ENCODE measurements at regions not wholly inside any gene's neighbourhood (a gene's known extent, or its start where the extent isn't known, plus 50 kb on each side); places are given as distances from the start of the nearest gene placed in this dataset.

DNA sequence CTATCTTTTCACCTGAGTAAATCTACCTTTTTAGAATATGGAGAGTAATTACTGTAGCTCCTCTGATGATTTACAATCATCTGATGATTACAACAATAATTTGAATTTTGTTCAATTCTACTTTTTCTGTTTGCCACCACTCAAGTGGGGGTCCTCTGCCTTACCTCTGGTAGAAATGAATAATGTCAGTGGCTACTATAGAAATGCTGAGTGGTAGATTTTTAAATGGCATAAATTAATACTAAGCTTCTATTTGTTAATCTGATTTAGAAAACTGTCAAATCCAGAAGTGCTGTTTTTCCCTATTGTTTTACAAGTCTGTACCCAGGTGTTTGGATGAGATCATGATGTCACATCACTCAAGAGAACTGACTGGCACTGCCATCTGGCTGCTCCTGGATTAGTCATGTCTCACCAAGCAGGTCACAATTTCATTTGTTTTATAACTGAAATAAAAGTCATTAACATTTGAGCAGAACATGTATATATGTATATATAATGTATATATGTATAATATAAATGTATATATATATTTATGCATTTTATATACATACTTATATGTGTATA lies 494.8 kb downstream of the TBC1D4 start:
- ChIA-PET POLR2A (no interaction called here), CTCF (no interaction called here)
- Histone ChIP-seq H3K27ac (ENCODE audit: low read depth in 2 of 2, low read length in 1 of 2) (no peak overlapping the region), H3K4me3 (ENCODE audit: low read depth in 2 of 2, low read length in 1 of 2) (no peak overlapping the region), H3K4me2 (no peak overlapping the region), H3K79me2 (ENCODE audit: insufficient read depth) (no peaks in the 10 kb centered on the region), H3K9ac (no peak overlapping the region), H3F3A (replicated peaks; ENCODE audit: insufficient read depth) (no peaks in the 10 kb centered on the region), H3K36me3 (replicated peaks in 1 of 2; ENCODE audit: control insufficient read depth in 1 of 2, insufficient read depth in 2 of 2, low read length in 1 of 2) (no peaks in the 10 kb centered on the region), H4K20me1 (ENCODE audit: insufficient read depth) (no peaks in the 10 kb centered on the region), H2AFZ (ENCODE audit: low read depth) (no peak overlapping the region), H3K4me1 (ENCODE audit: control insufficient read depth in 1 of 2, insufficient read depth in 2 of 2, low read depth in 1 of 2, low read length in 1 of 2) (no peaks in the 10 kb centered on the region), H3K27me3 (ENCODE audit: insufficient read depth) (no peaks in the 10 kb centered on the region), H3K9me2 (no peaks in the 10 kb centered on the region), H3K9me3 (no peaks in the 10 kb centered on the region)
- TF ChIP-seq TCF12 (IDR thresholded peaks at IDR 0.05): no peak
- no peak for TF ChIP-seq CHD2 (IDR thresholded peaks at IDR 0.05; ENCODE audit: low read length, partially characterized antibody)
- TF ChIP-seq, protein P1, sequence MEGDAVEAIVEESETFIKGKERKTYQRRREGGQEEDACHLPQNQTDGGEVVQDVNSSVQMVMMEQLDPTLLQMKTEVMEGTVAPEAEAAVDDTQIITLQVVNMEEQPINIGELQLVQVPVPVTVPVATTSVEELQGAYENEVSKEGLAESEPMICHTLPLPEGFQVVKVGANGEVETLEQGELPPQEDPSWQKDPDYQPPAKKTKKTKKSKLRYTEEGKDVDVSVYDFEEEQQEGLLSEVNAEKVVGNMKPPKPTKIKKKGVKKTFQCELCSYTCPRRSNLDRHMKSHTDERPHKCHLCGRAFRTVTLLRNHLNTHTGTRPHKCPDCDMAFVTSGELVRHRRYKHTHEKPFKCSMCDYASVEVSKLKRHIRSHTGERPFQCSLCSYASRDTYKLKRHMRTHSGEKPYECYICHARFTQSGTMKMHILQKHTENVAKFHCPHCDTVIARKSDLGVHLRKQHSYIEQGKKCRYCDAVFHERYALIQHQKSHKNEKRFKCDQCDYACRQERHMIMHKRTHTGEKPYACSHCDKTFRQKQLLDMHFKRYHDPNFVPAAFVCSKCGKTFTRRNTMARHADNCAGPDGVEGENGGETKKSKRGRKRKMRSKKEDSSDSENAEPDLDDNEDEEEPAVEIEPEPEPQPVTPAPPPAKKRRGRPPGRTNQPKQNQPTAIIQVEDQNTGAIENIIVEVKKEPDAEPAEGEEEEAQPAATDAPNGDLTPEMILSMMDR (IDR thresholded peaks at IDR 0.05): no peak
- TF ChIP-seq RFX5 (IDR thresholded peaks at IDR 0.05; ENCODE audit: low read length): no peak
- no peak for TF ChIP-seq NFIC (IDR thresholded peaks at IDR 0.05; ENCODE audit: borderline replicate concordance)
- no peak for TF ChIP-seq TEAD4 (IDR thresholded peaks at IDR 0.05; ENCODE audit: borderline replicate concordance, insufficient read depth)
- TF ChIP-seq MEF2A (IDR thresholded peaks at IDR 0.05; ENCODE audit: borderline replicate concordance, low read depth): no peak
- no peak for TF ChIP-seq FOXM1 (IDR thresholded peaks at IDR 0.05; ENCODE audit: low read depth)
- no peak for TF ChIP-seq GABPA (IDR thresholded peaks at IDR 0.05; ENCODE audit: low read depth)
- no peak for TF ChIP-seq NRF1 (IDR thresholded peaks at IDR 0.05; ENCODE audit: low read depth, low read length)
- no peak for DNase-seq

DNA sequence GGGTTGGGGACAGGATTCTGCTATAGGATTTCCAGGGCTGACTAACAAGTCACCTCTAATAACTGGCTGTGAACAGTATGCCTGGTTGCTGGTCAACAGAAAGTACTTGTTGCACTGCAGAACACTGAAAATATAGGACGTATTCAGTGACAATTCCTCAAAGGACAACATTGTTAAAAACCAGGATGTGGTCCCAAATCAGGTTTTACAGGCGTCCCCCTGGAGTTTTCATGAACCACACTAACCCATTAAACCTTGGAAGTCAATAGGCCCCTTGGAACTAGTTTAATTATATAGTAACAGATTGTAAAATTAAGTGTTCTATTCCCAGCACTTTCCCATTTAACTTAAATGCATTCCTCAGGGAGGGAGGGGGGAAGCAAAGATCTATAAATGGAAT lies 495.4 kb downstream of the TBC1D4 start:
- H3K27ac ChIP-seq (ENCODE audit: low read depth in 2 of 2, low read length in 1 of 2): no peak overlapping the region
- WGBS (ENCODE audit: low lambda C conversion rate): 25% methylated on average over 2 of the region's 2 CpGs
- H4K20me1 ChIP-seq (ENCODE audit: insufficient read depth): no peaks in the 10 kb centered on the region
- H3K9me3 ChIP-seq: no peaks in the 10 kb centered on the region
- no peaks in the 10 kb centered on the region for H3K9me2 ChIP-seq
- no peak overlapping the region for H2AFZ ChIP-seq (ENCODE audit: low read depth)
- no peak overlapping the region for H3K4me3 ChIP-seq (ENCODE audit: low read depth in 2 of 2, low read length in 1 of 2)
- no peaks in the 10 kb centered on the region for H3K4me1 ChIP-seq (ENCODE audit: control insufficient read depth in 1 of 2, insufficient read depth in 2 of 2, low read depth in 1 of 2, low read length in 1 of 2)
- H3K9ac ChIP-seq: no peak overlapping the region
- DNase-seq: no peak
- H3K36me3 ChIP-seq (replicated peaks in 1 of 2; ENCODE audit: control insufficient read depth in 1 of 2, insufficient read depth in 2 of 2, low read length in 1 of 2): no peaks in the 10 kb centered on the region
- no peak overlapping the region for H3K4me2 ChIP-seq
- POLR2A ChIA-PET: no interaction called here
- H3F3A ChIP-seq (replicated peaks; ENCODE audit: insufficient read depth): no peaks in the 10 kb centered on the region
- no peaks in the 10 kb centered on the region for H3K79me2 ChIP-seq (ENCODE audit: insufficient read depth)
- H3K27me3 ChIP-seq (ENCODE audit: insufficient read depth): no peaks in the 10 kb centered on the region
- CTCF ChIA-PET: no interaction called here
- TF ChIP-seq, protein P2, sequence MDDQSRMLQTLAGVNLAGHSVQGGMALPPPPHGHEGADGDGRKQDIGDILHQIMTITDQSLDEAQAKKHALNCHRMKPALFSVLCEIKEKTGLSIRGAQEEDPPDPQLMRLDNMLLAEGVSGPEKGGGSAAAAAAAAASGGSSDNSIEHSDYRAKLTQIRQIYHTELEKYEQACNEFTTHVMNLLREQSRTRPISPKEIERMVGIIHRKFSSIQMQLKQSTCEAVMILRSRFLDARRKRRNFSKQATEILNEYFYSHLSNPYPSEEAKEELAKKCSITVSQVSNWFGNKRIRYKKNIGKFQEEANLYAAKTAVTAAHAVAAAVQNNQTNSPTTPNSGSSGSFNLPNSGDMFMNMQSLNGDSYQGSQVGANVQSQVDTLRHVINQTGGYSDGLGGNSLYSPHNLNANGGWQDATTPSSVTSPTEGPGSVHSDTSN (IDR thresholded peaks at IDR 0.05): no peak
- TF ChIP-seq ELF1 (IDR thresholded peaks at IDR 0.05): no peak
- TF ChIP-seq NRF1 (IDR thresholded peaks at IDR 0.05; ENCODE audit: low read depth, low read length): no peak
- no peak for TF ChIP-seq SMC3 (IDR thresholded peaks at IDR 0.05; ENCODE audit: low read depth, low read length)
- TF ChIP-seq FOSL2 (IDR thresholded peaks at IDR 0.05; ENCODE audit: borderline replicate concordance, low read depth): no peak
- TF ChIP-seq GABPA (IDR thresholded peaks at IDR 0.05; ENCODE audit: low read depth): no peak
- no peak for TF ChIP-seq TEAD4 (IDR thresholded peaks at IDR 0.05; ENCODE audit: borderline replicate concordance, insufficient read depth)
- no peak for TF ChIP-seq RXRA (IDR thresholded peaks at IDR 0.05; ENCODE audit: borderline replicate concordance, low read depth)
- TF ChIP-seq, protein P3, sequence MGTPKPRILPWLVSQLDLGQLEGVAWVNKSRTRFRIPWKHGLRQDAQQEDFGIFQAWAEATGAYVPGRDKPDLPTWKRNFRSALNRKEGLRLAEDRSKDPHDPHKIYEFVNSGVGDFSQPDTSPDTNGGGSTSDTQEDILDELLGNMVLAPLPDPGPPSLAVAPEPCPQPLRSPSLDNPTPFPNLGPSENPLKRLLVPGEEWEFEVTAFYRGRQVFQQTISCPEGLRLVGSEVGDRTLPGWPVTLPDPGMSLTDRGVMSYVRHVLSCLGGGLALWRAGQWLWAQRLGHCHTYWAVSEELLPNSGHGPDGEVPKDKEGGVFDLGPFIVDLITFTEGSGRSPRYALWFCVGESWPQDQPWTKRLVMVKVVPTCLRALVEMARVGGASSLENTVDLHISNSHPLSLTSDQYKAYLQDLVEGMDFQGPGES (IDR thresholded peaks at IDR 0.05; ENCODE audit: low read depth, low read length): no peak
- TF ChIP-seq RFX5 (IDR thresholded peaks at IDR 0.05; ENCODE audit: low read length): no peak
- no peak for TF ChIP-seq RCOR1 (IDR thresholded peaks at IDR 0.05; ENCODE audit: low read length)
- TF ChIP-seq MXI1 (IDR thresholded peaks at IDR 0.05; ENCODE audit: low read depth, low read length): no peak
- TF ChIP-seq, protein P4, sequence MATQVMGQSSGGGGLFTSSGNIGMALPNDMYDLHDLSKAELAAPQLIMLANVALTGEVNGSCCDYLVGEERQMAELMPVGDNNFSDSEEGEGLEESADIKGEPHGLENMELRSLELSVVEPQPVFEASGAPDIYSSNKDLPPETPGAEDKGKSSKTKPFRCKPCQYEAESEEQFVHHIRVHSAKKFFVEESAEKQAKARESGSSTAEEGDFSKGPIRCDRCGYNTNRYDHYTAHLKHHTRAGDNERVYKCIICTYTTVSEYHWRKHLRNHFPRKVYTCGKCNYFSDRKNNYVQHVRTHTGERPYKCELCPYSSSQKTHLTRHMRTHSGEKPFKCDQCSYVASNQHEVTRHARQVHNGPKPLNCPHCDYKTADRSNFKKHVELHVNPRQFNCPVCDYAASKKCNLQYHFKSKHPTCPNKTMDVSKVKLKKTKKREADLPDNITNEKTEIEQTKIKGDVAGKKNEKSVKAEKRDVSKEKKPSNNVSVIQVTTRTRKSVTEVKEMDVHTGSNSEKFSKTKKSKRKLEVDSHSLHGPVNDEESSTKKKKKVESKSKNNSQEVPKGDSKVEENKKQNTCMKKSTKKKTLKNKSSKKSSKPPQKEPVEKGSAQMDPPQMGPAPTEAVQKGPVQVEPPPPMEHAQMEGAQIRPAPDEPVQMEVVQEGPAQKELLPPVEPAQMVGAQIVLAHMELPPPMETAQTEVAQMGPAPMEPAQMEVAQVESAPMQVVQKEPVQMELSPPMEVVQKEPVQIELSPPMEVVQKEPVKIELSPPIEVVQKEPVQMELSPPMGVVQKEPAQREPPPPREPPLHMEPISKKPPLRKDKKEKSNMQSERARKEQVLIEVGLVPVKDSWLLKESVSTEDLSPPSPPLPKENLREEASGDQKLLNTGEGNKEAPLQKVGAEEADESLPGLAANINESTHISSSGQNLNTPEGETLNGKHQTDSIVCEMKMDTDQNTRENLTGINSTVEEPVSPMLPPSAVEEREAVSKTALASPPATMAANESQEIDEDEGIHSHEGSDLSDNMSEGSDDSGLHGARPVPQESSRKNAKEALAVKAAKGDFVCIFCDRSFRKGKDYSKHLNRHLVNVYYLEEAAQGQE (IDR thresholded peaks at IDR 0.05; ENCODE audit: low read depth, low read length): no peak
- TF ChIP-seq, protein P1 (IDR thresholded peaks at IDR 0.05): no peak
- no peak for TF ChIP-seq NFIC (IDR thresholded peaks at IDR 0.05; ENCODE audit: borderline replicate concordance)
